Caco-2 (cell line): ENCODE measurements at regions not wholly inside any gene's neighbourhood (a gene's known extent, or its start where the extent isn't known, plus 50 kb on each side); places are given as distances from the start of the nearest gene placed in this dataset.
A peak's percentile ranks its signal among the peaks of the same experiment; 100 is the strongest.
"Not testable (repeated sequence)": the region's sequence is repeated elsewhere in the genome, so short reads cannot be mapped to it uniquely, and the experiment has no call there.

ENCODE experiments used
- BruUV-seq: library from RNA; stranded (reverse); fragments of 400-500 nt; replicated peaks from 2 replicates; lab custom pipeline; 2021; lab: Mats Ljungman, UMichigan
- CTCF ChIA-PET: fragments of 300-600 bp; sonication (Branson Sonifier 250); formaldehyde crosslinking; loops from one replicate; lab custom pipeline; 2022; ENCODE audit warnings: antibody characterized with exemption; lab: Charles Lee
- POLR2A ChIA-PET: fragments of 300-600 bp; sonication (Branson Sonifier 250); formaldehyde crosslinking; loops from one replicate; lab custom pipeline; 2022; ENCODE audit warnings: antibody characterized with exemption; lab: Charles Lee
- DNase-seq, 2 experiments: peaks; one replicate each; pipeline versions ENCODE4 v3.0.0 to v3.0.0-alpha.2; 2020 to 2022
- H3K27me3 ChIP-seq: replicated peaks from 2 replicates; pipeline ENCODE4 v1.6.0; 2011; ENCODE audit warnings: low read length; ENCODE audit not compliant: control insufficient read depth, insufficient read depth
- H3K36me3 ChIP-seq: 2 replicates; pipeline ENCODE4 v1.5.1; 2011; ENCODE audit warnings: low read length; ENCODE audit not compliant: control insufficient read depth, insufficient read depth
- H3K4me1 ChIP-seq: fragments of 250-450 bp; sonication (Bioruptor Pico); 2 replicates; pipeline ENCODE4 v1.5.1; 2020; ENCODE audit warnings: mild to moderate bottlenecking
- H3K4me3 ChIP-seq: 2 replicates; pipeline ENCODE4 v1.5.1; 2011; ENCODE audit warnings: low read depth, mild to moderate bottlenecking, control low read depth, low read length
- H3K9me3 ChIP-seq: fragments of 250-450 bp; sonication (Bioruptor Pico); 2 replicates; pipeline ENCODE4 v1.5.1; 2020; ENCODE audit warnings: mild to moderate bottlenecking, moderate library complexity
- H3K27ac Mint-ChIP-seq: one replicate; pipeline ENCODE4 v1.8.0; 2022; ENCODE audit warnings: mixed read lengths; ENCODE audit not compliant: unreplicated experiment
- H3K27me3 Mint-ChIP-seq: one replicate; pipeline ENCODE4 v1.8.0; 2022; ENCODE audit warnings: mixed read lengths; ENCODE audit not compliant: insufficient read depth, unreplicated experiment
- H3K36me3 Mint-ChIP-seq: one replicate; pipeline ENCODE4 v1.8.0; 2022; ENCODE audit warnings: mild to moderate bottlenecking, mixed read lengths; ENCODE audit not compliant: insufficient read depth, unreplicated experiment
- H3K4me1 Mint-ChIP-seq: one replicate; pipeline ENCODE4 v1.8.0; 2022; ENCODE audit warnings: low read depth, mixed read lengths; ENCODE audit not compliant: unreplicated experiment
- H3K4me3 Mint-ChIP-seq: one replicate; pipeline ENCODE4 v1.8.0; 2022; ENCODE audit warnings: mild to moderate bottlenecking, moderate library complexity, mixed read lengths; ENCODE audit not compliant: unreplicated experiment
- H3K9me3 Mint-ChIP-seq: one replicate; pipeline ENCODE4 v1.8.0; 2022; ENCODE audit warnings: mixed read lengths; ENCODE audit not compliant: unreplicated experiment
- intact Hi-C: fragments of 100-400 bp; cut with micrococcal nuclease; formaldehyde crosslinking; loops from one replicate; pipeline ENCODE4 v1.10.0; 2022; ENCODE audit not compliant: unreplicated experiment
- TF ChIP-seq, protein P1 (sequence below), 2 experiments: fragments of 200-600 bp in 1 of 2; IDR thresholded peaks; 1 replicate in 1 of 2; 2 replicates in 1 of 2; pipeline versions ENCODE4 v1.5.1 to v1.8.0; 2011 to 2022; ENCODE audit warnings: antibody characterized with exemption in 1 of 2, control low read depth in 1 of 2, inconsistent platforms in 1 of 2, low read depth in 1 of 2, low read length in 1 of 2, mild to moderate bottlenecking in 1 of 2, moderate library complexity in 1 of 2; ENCODE audit not compliant: insufficient read depth in 1 of 2, severe bottlenecking in 1 of 2, unreplicated experiment in 1 of 2

DNA sequence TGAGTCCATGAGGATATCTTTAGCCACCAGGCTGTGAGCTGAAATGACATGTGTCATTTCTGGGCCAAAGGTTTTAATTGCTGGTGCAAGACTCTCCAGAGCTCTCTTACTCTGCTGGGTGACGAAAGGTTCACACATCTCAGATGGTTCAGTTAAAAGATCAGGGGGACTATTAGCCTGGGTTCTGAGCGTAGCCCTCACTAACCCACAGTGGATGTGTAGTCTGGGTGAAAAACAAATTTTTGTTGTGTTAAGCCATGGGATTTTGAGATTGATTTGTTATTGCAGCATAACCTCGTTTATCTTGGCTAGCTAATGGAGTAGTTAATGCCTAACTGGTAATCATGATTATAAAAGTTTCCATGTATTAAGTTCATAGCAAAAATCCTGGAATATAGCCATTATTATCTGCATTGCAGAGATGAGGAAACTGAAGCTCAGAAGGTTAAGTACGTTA, 251.5 kb downstream of the RMST start:
- Mint-ChIP-seq H3K9me3 (no peaks in the 10 kb centered on the region), H3K27me3 (no peaks in the 10 kb centered on the region), H3K4me3 (no peak overlapping the region), H3K27ac (no peak overlapping the region), H3K36me3 (no peaks in the 10 kb centered on the region), H3K4me1 (peaks cover 21% of the 10 kb centered on the region)
- no peaks in the 10 kb centered on the region for H3K27me3 ChIP-seq
- H3K36me3 ChIP-seq, result no peaks in the 10 kb centered on the region
- CTCF ChIA-PET, result no interaction called here
- H3K9me3 ChIP-seq, result no peaks in the 10 kb centered on the region
- BruUV-seq, result no TSS peak
- POLR2A ChIA-PET, result no interaction called here
- no peak overlapping the region for H3K4me3 ChIP-seq
- DNase-seq, result no peak
- intact Hi-C loops, result loop anchor here (5.0 kb wide), 1 partner anchor 248 kb away; no protein-coding TSS in a partner anchor
- H3K4me1 ChIP-seq, result peaks cover 18% of the 10 kb centered on the region
- TF ChIP-seq, protein P1, sequence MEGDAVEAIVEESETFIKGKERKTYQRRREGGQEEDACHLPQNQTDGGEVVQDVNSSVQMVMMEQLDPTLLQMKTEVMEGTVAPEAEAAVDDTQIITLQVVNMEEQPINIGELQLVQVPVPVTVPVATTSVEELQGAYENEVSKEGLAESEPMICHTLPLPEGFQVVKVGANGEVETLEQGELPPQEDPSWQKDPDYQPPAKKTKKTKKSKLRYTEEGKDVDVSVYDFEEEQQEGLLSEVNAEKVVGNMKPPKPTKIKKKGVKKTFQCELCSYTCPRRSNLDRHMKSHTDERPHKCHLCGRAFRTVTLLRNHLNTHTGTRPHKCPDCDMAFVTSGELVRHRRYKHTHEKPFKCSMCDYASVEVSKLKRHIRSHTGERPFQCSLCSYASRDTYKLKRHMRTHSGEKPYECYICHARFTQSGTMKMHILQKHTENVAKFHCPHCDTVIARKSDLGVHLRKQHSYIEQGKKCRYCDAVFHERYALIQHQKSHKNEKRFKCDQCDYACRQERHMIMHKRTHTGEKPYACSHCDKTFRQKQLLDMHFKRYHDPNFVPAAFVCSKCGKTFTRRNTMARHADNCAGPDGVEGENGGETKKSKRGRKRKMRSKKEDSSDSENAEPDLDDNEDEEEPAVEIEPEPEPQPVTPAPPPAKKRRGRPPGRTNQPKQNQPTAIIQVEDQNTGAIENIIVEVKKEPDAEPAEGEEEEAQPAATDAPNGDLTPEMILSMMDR (IDR thresholded peaks at IDR 0.05; ENCODE audit: insufficient read depth in 1 of 2, low read depth in 1 of 2, low read length in 1 of 2, severe bottlenecking in 1 of 2, unreplicated experiment in 1 of 2), result no peak

DNA sequence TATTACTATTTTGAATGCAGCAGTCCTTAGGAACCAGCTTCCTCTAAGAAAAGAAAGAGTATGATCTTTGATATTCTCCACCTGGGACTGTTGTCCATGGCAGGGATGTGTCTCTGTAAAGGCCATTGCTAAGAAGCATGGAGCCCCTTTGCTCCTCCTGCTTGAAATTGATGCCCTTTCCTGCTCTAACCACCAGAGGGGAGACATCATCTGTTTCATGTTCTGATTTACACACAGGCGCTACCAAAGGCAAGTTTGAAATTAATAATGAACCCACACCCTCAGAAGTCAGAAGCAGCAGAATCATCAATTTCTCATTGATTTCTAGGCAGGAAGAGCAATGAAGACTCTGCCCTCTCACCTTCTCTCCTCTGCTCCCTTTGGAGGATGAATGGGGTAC, 253.8 kb downstream of the RMST start:
- Histone ChIP-seq H3K4me3 (no peak overlapping the region), H3K27me3 (no peaks in the 10 kb centered on the region), H3K9me3 (no peaks in the 10 kb centered on the region), H3K4me1 (peaks cover 18% of the 10 kb centered on the region), H3K36me3 (no peaks in the 10 kb centered on the region)
- no peaks in the 10 kb centered on the region for H3K27me3 Mint-ChIP-seq
- no TSS peak for BruUV-seq
- H3K9me3 Mint-ChIP-seq, result peaks cover 4% of the 10 kb centered on the region
- POLR2A ChIA-PET, result no interaction called here
- peak; percentile 33 to 38 for DNase-seq
- H3K4me1 Mint-ChIP-seq, result peaks cover 21% of the 10 kb centered on the region
- no peak overlapping the region for H3K4me3 Mint-ChIP-seq
- intact Hi-C loops, result loop anchor here (1.0 to 5.0 kb wide), 3 partner anchors 227 to 656 kb away; no protein-coding TSS in a partner anchor
- CTCF ChIA-PET, result no interaction called here
- TF ChIP-seq, protein P1 (IDR thresholded peaks at IDR 0.05; ENCODE audit: insufficient read depth in 1 of 2, low read depth in 1 of 2, low read length in 1 of 2, severe bottlenecking in 1 of 2, unreplicated experiment in 1 of 2), result peak; percentile 47 to 61
- H3K36me3 Mint-ChIP-seq, result no peaks in the 10 kb centered on the region
- no peak overlapping the region for H3K27ac Mint-ChIP-seq

DNA sequence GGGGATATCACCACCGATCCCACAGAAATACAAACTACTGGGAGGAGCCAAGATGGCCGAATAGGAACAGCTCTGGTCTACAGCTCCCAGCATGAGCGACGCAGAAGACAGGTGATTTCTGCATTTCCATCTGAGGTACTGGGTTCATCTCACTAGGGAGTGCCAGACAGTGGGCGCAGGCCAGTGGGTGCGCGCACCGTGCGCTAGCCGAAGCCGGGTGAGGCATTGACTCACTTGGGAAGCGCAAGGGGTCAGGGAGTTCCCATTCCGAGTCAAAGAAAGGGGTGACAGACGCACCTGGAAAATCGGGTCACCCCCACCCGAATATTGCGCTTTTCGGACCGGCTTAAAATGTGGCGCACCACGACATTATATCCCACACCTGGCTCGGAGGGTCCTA, 261.2 kb downstream of the RMST start:
- POLR2A ChIA-PET, H3K4me1 Mint-ChIP-seq, H3K4me1 ChIP-seq, H3K36me3 ChIP-seq, H3K27me3 ChIP-seq, CTCF ChIA-PET, H3K4me3 ChIP-seq, H3K27ac Mint-ChIP-seq, H3K9me3 ChIP-seq, H3K27me3 Mint-ChIP-seq, DNase-seq, H3K36me3 Mint-ChIP-seq, intact Hi-C loops, BruUV-seq, H3K4me3 Mint-ChIP-seq: not testable (repeated sequence)
- peaks cover 11% of the 10 kb centered on the region for H3K9me3 Mint-ChIP-seq
